SH-SY5Y (cell line): ENCODE measurements at regions not wholly inside any gene's neighbourhood (a gene's known extent, or its start where the extent isn't known, plus 50 kb on each side); places are given as distances from the start of the nearest gene placed in this dataset.

ENCODE experiments used
- GATA2 ChIP-seq: IDR thresholded peaks from 2 replicates; pipeline ENCODE4 v1.6.1; 2011; ENCODE audit warnings: mild to moderate bottlenecking, low read depth, low read length
- GATA3 ChIP-seq: IDR thresholded peaks from 2 replicates; pipeline ENCODE4 v1.6.1; 2011; ENCODE audit warnings: low read depth, mild to moderate bottlenecking, low read length, moderate library complexity

DNA sequence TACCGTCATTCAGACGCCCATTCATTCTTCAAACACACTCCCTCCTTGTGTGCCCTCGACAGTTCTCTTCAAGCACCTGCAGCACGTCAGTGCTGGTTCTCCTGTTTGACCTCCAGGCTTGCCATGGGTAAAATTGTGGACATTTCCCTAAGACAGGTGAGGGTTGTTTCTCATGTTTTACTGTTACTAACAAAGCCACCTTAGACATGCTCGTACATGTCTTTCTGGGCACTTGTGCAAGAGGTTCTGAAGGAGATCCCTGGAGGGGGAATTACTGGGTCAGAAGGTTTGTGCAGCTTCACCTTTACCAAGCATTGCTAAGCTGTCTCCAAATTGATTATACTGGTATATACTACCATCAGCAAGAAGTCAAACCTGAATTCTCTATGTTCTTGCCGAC lies 189.7 kb upstream of the TMEM45B start:
- TF ChIP-seq GATA3 (no peak), GATA2 (no peak)
